HEK293 (cell line): ENCODE measurements at regions not wholly inside any gene's neighbourhood (a gene's known extent, or its start where the extent isn't known, plus 50 kb on each side); places are given as distances from the start of the nearest gene placed in this dataset.

Source experiments
- CTCF ChIA-PET: fragments of 350-600 bp; formaldehyde crosslinking; extraction: SDS; loops from one replicate; lab custom pipeline; 2021; ENCODE audit warnings: antibody characterized with exemption; lab: Yijun Ruan, JAX
- POLR2A ChIA-PET: fragments of 300-600 bp; formaldehyde crosslinking; extraction: SDS; loops from one replicate; lab custom pipeline; 2020; ENCODE audit warnings: antibody characterized with exemption, inconsistent platforms; lab: Yijun Ruan, JAX
- H3K27ac ChIP-seq: fragments of 200-500 bp; sonication (Bioruptor generic); 2 replicates; pipeline ENCODE4 v1.5.1; 2014; ENCODE audit warnings: low read depth, low read length, control low read depth, inconsistent platforms; ENCODE audit errors: extremely low read depth
- H3K36me3 ChIP-seq, 2 experiments: fragments of 200-500 bp in 1 of 2; sonication (Bioruptor generic) in 1 of 2; 1 replicate in 1 of 2; 2 replicates in 1 of 2; pipeline ENCODE4 v1.5.1; 2014 to 2017; ENCODE audit warnings: inconsistent platforms in 2 of 2, low read length in 2 of 2; ENCODE audit not compliant: control insufficient read depth in 2 of 2, insufficient read depth in 1 of 2
- H3K4me1 ChIP-seq: fragments of 200-500 bp; sonication (Bioruptor generic); 2 replicates; pipeline ENCODE4 v1.5.1; 2014; ENCODE audit warnings: mild to moderate bottlenecking, low read length, inconsistent platforms; ENCODE audit not compliant: control insufficient read depth, insufficient read depth
- H3K4me3 ChIP-seq: 2 replicates; pipeline ENCODE4 v1.5.1; 2011; ENCODE audit warnings: low read depth, mild to moderate bottlenecking, control low read depth, low read length, moderate library complexity
- H3K9me3 ChIP-seq: fragments of 200-500 bp; sonication (Bioruptor generic); 2 replicates; pipeline ENCODE4 v1.5.1; 2014; ENCODE audit warnings: low read depth, low read length, inconsistent platforms; ENCODE audit not compliant: control insufficient read depth, insufficient read depth
- BCL11B ChIP-seq: fragments of 450-650 bp; formaldehyde crosslinking; IDR thresholded peaks from 2 replicates; pipeline ENCODE4 v1.5.1; 2016; ENCODE audit warnings: low read depth, missing biosample characterization, missing genetic modification characterization
- KLF10 ChIP-seq: fragments of 450-650 bp; IDR thresholded peaks from 2 replicates; pipeline ENCODE4 v1.5.1; 2018; ENCODE audit warnings: missing biosample characterization, mild to moderate bottlenecking, missing genetic modification characterization
- OVOL3 ChIP-seq: fragments of 450-650 bp; formaldehyde crosslinking; IDR thresholded peaks from 2 replicates; pipeline ENCODE4 v1.5.1; 2016; ENCODE audit warnings: missing biosample characterization, missing genetic modification characterization
- RBAK ChIP-seq: fragments of 450-650 bp; formaldehyde crosslinking; IDR thresholded peaks from 2 replicates; pipeline ENCODE4 v1.5.1; 2016; ENCODE audit warnings: missing biosample characterization, missing genetic modification characterization
- SP3 ChIP-seq: fragments of 450-650 bp; formaldehyde crosslinking; IDR thresholded peaks from 2 replicates; pipeline ENCODE4 v1.5.1; 2016; ENCODE audit warnings: missing biosample characterization, missing genetic modification characterization
- SP7 ChIP-seq: fragments of 450-650 bp; formaldehyde crosslinking; IDR thresholded peaks from 2 replicates; pipeline ENCODE4 v1.5.1; 2016; ENCODE audit warnings: missing biosample characterization, missing genetic modification characterization
- YY2 ChIP-seq: fragments of 450-650 bp; formaldehyde crosslinking; IDR thresholded peaks from 2 replicates; pipeline ENCODE4 v1.5.1; 2016; ENCODE audit warnings: missing biosample characterization, missing genetic modification characterization
- ZBTB1 ChIP-seq: fragments of 450-650 bp; formaldehyde crosslinking; IDR thresholded peaks from 2 replicates; pipeline ENCODE4 v1.5.1; 2016; ENCODE audit warnings: missing biosample characterization, missing genetic modification characterization
- ZBTB20 ChIP-seq: fragments of 450-650 bp; formaldehyde crosslinking; IDR thresholded peaks from 2 replicates; pipeline ENCODE4 v1.5.1; 2016; ENCODE audit warnings: missing biosample characterization, missing genetic modification characterization
- ZBTB48 ChIP-seq: fragments of 450-650 bp; formaldehyde crosslinking; IDR thresholded peaks from 2 replicates; pipeline ENCODE4 v1.5.1; 2016; ENCODE audit warnings: missing biosample characterization, missing genetic modification characterization
- ZNF202 ChIP-seq: fragments of 450-650 bp; formaldehyde crosslinking; IDR thresholded peaks from 2 replicates; pipeline ENCODE4 v1.5.1; 2016; ENCODE audit warnings: missing biosample characterization, missing genetic modification characterization, borderline replicate concordance
- ZNF214 ChIP-seq: fragments of 450-650 bp; formaldehyde crosslinking; IDR thresholded peaks from 2 replicates; pipeline ENCODE4 v1.5.1; 2017; ENCODE audit warnings: missing biosample characterization, mild to moderate bottlenecking, missing genetic modification characterization, borderline replicate concordance
- ZNF324 ChIP-seq: fragments of 450-650 bp; formaldehyde crosslinking; IDR thresholded peaks from 2 replicates; pipeline ENCODE4 v1.5.1; 2016; ENCODE audit warnings: missing biosample characterization, missing genetic modification characterization
- ZNF416 ChIP-seq: fragments of 450-650 bp; formaldehyde crosslinking; IDR thresholded peaks from 2 replicates; pipeline ENCODE4 v1.5.1; 2016; ENCODE audit warnings: missing biosample characterization, missing genetic modification characterization
- ZNF529 ChIP-seq: fragments of 450-650 bp; formaldehyde crosslinking; IDR thresholded peaks from 2 replicates; pipeline ENCODE4 v1.5.1; 2017; ENCODE audit warnings: missing genetic modification characterization, missing biosample characterization; ENCODE audit not compliant: insufficient replicate concordance
- ZNF544 ChIP-seq: fragments of 450-650 bp; formaldehyde crosslinking; IDR thresholded peaks from 2 replicates; pipeline ENCODE4 v1.5.0; 2017; ENCODE audit warnings: missing biosample characterization, missing genetic modification characterization
- ZNF571 ChIP-seq: fragments of 450-650 bp; formaldehyde crosslinking; IDR thresholded peaks from 2 replicates; pipeline ENCODE4 v1.5.0; 2017; ENCODE audit warnings: missing biosample characterization, missing genetic modification characterization
- ZNF600 ChIP-seq: fragments of 450-650 bp; formaldehyde crosslinking; IDR thresholded peaks from 2 replicates; pipeline ENCODE4 v1.5.1; 2016; ENCODE audit warnings: missing biosample characterization, missing genetic modification characterization
- ZNF654 ChIP-seq: fragments of 450-650 bp; formaldehyde crosslinking; IDR thresholded peaks from 2 replicates; pipeline ENCODE4 v1.5.1; 2016; ENCODE audit warnings: low read depth, missing biosample characterization, missing genetic modification characterization
- ZNF660 ChIP-seq: fragments of 450-650 bp; IDR thresholded peaks from 2 replicates; pipeline ENCODE4 v1.5.1; 2018; ENCODE audit warnings: missing biosample characterization, mild to moderate bottlenecking, missing genetic modification characterization
- ZNF701 ChIP-seq: fragments of 450-650 bp; formaldehyde crosslinking; IDR thresholded peaks from 2 replicates; pipeline ENCODE4 v1.5.1; 2016; ENCODE audit warnings: missing biosample characterization, missing genetic modification characterization
- ZNF837 ChIP-seq: fragments of 450-650 bp; formaldehyde crosslinking; IDR thresholded peaks from 2 replicates; pipeline ENCODE4 v1.5.1; 2016; ENCODE audit warnings: missing biosample characterization, missing genetic modification characterization
- TF ChIP-seq, protein P1 (sequence below): fragments of 450-650 bp; formaldehyde crosslinking; IDR thresholded peaks from 2 replicates; pipeline ENCODE4 v1.5.1; 2016; ENCODE audit warnings: missing biosample characterization, missing genetic modification characterization, borderline replicate concordance

DNA sequence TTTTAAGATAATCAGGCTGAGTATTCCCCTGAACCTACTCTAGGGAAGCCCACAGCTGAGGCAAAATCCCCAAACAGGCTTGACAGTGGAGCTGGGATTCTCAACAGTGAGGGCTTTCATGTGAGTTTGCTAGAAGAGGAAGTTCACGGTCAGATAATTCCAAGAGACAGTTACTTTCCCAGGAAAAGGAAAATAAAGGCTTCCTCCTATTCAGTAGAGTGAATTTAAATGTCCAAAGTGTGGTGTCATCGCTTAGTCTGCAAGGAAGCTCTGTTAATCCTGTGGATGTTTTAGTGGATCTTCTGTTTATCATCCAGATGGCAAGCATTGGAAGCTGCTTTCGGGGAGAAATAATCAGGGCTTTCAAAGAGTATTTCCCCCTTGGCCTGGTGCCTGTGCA is 119.8 kb downstream of the RPIA start:
- H3K9me3 ChIP-seq, result no peaks in the 10 kb centered on the region
- no peak for TF ChIP-seq ZNF571 (tag by site-specific recombination)
- TF ChIP-seq OVOL3, result no peak
- TF ChIP-seq ZNF660, result no peak
- no peak for TF ChIP-seq ZNF214
- TF ChIP-seq ZNF837 (tag by site-specific recombination), result no peak
- TF ChIP-seq ZBTB48 (tag by site-specific recombination), result no peak
- TF ChIP-seq, protein P1, sequence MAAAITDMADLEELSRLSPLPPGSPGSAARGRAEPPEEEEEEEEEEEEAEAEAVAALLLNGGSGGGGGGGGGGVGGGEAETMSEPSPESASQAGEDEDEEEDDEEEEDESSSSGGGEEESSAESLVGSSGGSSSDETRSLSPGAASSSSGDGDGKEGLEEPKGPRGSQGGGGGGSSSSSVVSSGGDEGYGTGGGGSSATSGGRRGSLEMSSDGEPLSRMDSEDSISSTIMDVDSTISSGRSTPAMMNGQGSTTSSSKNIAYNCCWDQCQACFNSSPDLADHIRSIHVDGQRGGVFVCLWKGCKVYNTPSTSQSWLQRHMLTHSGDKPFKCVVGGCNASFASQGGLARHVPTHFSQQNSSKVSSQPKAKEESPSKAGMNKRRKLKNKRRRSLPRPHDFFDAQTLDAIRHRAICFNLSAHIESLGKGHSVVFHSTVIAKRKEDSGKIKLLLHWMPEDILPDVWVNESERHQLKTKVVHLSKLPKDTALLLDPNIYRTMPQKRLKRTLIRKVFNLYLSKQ (tag by site-specific recombination), result no peak
- no peak for TF ChIP-seq ZNF701
- TF ChIP-seq, all 188 proteins: peak for 0
- ChIA-PET POLR2A (no interaction called here), CTCF (interaction anchor here (1.5 kb wide), 1 partner anchor 19 kb away, joined by 3 read pairs; no protein-coding TSS in a partner anchor)
- Histone ChIP-seq H3K4me3 (no peak overlapping the region), H3K4me1 (no peaks in the 10 kb centered on the region), H3K36me3 (no peaks in the 10 kb centered on the region), H3K27ac (no peak overlapping the region)

DNA sequence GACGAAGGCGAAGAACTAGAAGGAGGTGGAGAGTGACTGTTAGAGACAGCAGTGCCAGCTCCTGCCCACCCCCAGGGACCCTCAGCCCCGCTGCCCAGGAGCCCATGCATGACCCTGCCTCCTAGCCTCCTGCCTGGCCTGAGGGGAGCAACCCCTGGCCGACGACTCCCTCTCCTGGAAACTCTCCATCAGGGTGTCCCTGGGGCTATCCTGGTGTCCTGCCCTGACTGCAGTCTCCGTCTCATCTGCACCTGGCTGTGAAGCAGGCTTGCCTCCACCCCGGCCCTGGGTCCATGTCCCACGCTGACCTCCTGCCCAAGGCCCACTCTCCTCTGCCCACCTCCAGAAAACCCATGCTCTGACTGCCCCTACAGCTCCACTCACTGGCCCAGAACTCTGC is 120.2 kb downstream of the RPIA start:
- Histone ChIP-seq H3K9me3 (no peaks in the 10 kb centered on the region), H3K4me3 (no peak overlapping the region), H3K36me3 (no peaks in the 10 kb centered on the region)
- TF ChIP-seq ZNF600 (tag by site-specific recombination) (no peak), SP7 (no peak), ZNF544 (no peak), BCL11B (no peak)
- TF ChIP-seq, all 188 proteins: peak for 0
- Histone ChIP-seq H3K4me1 (no peaks in the 10 kb centered on the region), H3K27ac (no peak overlapping the region)
- POLR2A ChIA-PET, result no interaction called here
- CTCF ChIA-PET, result interaction anchor here (1.2 to 1.5 kb wide), 2 partner anchors 18 to 20 kb away, joined by 3 read pairs; no protein-coding TSS in a partner anchor

DNA sequence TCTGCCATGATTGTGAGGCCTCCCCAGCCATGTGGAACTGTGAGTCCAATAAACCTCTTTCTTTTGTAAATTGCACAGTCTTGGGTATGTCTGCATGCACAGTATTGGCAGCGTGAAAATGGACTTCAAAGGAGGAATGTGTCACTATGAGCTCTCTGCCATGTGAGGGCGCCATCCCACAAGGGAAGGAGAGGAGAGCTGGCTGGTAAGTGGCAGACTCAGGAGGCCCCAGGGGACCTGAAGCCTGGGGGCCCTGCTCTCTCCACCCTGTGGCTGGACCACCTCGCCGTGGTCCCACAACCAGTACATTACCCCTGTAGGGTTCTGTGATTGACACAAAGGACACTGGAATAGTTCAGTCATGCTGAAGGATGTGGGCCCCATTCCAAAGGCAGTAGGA is 122.1 kb downstream of the RPIA start:
- no peak for TF ChIP-seq ZBTB1
- no peak for TF ChIP-seq ZNF324 (tag by site-specific recombination)
- TF ChIP-seq RBAK (tag by site-specific recombination), result no peak
- TF ChIP-seq ZBTB20 (tag by site-specific recombination), result no peak
- TF ChIP-seq KLF10, result no peak
- no peak for TF ChIP-seq YY2 (tag by site-specific recombination)
- no peak for TF ChIP-seq ZNF529
- TF ChIP-seq ZNF202 (tag by site-specific recombination), result no peak
- no peak for TF ChIP-seq ZNF654 (tag by site-specific recombination)
- no peak for TF ChIP-seq ZNF416
- no peak for TF ChIP-seq SP3 (tag by site-specific recombination)
- no peak overlapping the region for H3K27ac ChIP-seq
- H3K4me3 ChIP-seq, result no peak overlapping the region
- no peaks in the 10 kb centered on the region for H3K36me3 ChIP-seq
- H3K4me1 ChIP-seq, result no peaks in the 10 kb centered on the region
- no peaks in the 10 kb centered on the region for H3K9me3 ChIP-seq
- ChIA-PET CTCF (interaction anchor here (1.0 to 1.1 kb wide), 2 partner anchors 18 to 67 kb away, joined by 3 to 4 read pairs; no protein-coding TSS in a partner anchor), POLR2A (no interaction called here)
